Neural progenitor cell (in vitro differentiated cells): ENCODE measurements at regions not wholly inside any gene's neighbourhood (a gene's known extent, or its start where the extent isn't known, plus 50 kb on each side); places are given as distances from the start of the nearest gene placed in this dataset.

Source experiments
- DNase-seq: peaks from one replicate; pipeline ENCODE4 v3.0.0-alpha.2; 2016; ENCODE audit warnings: low spot score
- H2AFZ ChIP-seq: fragments of 200-600 bp; sonication (generic); replicated peaks from 2 replicates; pipeline ENCODE4 v1.6.1; 2016; ENCODE audit warnings: antibody characterized with exemption
- H3F3A ChIP-seq: fragments of 200-600 bp; sonication (generic); 2 replicates; pipeline ENCODE4 v1.6.1; 2016; ENCODE audit warnings: antibody characterized with exemption, low read depth
- H3K27ac ChIP-seq: fragments of 200-600 bp; sonication (generic); 2 replicates; pipeline ENCODE4 v1.5.1; 2016; ENCODE audit warnings: mild to moderate bottlenecking
- H3K27me3 ChIP-seq: fragments of 200-600 bp; sonication (generic); 2 replicates; pipeline ENCODE4 v1.6.1; 2016; ENCODE audit warnings: mild to moderate bottlenecking, moderate library complexity
- H3K36me3 ChIP-seq: fragments of 200-600 bp; sonication (generic); 2 replicates; pipeline ENCODE4 v1.5.1; 2016
- H3K4me1 ChIP-seq: fragments of 200-600 bp; sonication (generic); 2 replicates; pipeline ENCODE4 v1.6.1; 2016; ENCODE audit warnings: mixed run types
- H3K4me2 ChIP-seq: fragments of 200-600 bp; sonication (generic); 2 replicates; pipeline ENCODE4 v1.6.1; 2016
- H3K4me3 ChIP-seq: fragments of 200-600 bp; sonication (generic); 2 replicates; pipeline ENCODE4 v1.5.1; 2016
- H3K79me2 ChIP-seq: fragments of 200-600 bp; sonication (generic); 2 replicates; pipeline ENCODE4 v1.6.1; 2016; ENCODE audit warnings: low read depth
- H3K9ac ChIP-seq: fragments of 200-600 bp; sonication (generic); 2 replicates; pipeline ENCODE4 v1.6.1; 2016
- H3K9me3 ChIP-seq: fragments of 200-600 bp; sonication (generic); 2 replicates; pipeline ENCODE4 v1.5.1; 2016; ENCODE audit warnings: low read depth
- H4K20me1 ChIP-seq: fragments of 200-600 bp; sonication (generic); 2 replicates; pipeline ENCODE4 v1.6.1; 2016; ENCODE audit warnings: low read depth
- H3K27ac Mint-ChIP-seq: 3 replicates; pipeline ENCODE4 v1.8.0; 2021; ENCODE audit warnings: mixed read lengths
- H3K27me3 Mint-ChIP-seq: 2 replicates; pipeline ENCODE4 v1.8.0; 2022; ENCODE audit warnings: low read depth, mild to moderate bottlenecking, inconsistent platforms, moderate library complexity, mixed read lengths; ENCODE audit not compliant: insufficient read depth
- H3K36me3 Mint-ChIP-seq: 3 replicates; pipeline ENCODE4 v1.8.0; 2021; ENCODE audit warnings: mixed read lengths
- H3K4me1 Mint-ChIP-seq: 3 replicates; pipeline ENCODE4 v1.8.0; 2021; ENCODE audit warnings: mixed read lengths
- H3K4me3 Mint-ChIP-seq: 3 replicates; pipeline ENCODE4 v1.8.0; 2021; ENCODE audit warnings: mild to moderate bottlenecking, moderate library complexity, mixed read lengths
- H3K9me3 Mint-ChIP-seq: 3 replicates; pipeline ENCODE4 v1.8.0; 2020; ENCODE audit warnings: mixed read lengths
- CTCF ChIP-seq: fragments of 200-600 bp; sonication (generic); IDR thresholded peaks from 2 replicates; pipeline ENCODE4 v1.5.1; 2017; ENCODE audit warnings: antibody characterized with exemption, mild to moderate bottlenecking
- EZH2 ChIP-seq: fragments of 200-600 bp; sonication (generic); IDR thresholded peaks from 2 replicates; pipeline ENCODE4 v1.6.1; 2017; ENCODE audit warnings: antibody characterized with exemption, mild to moderate bottlenecking, moderate library complexity
- EZH2phosphoT487 ChIP-seq: fragments of 200-600 bp; sonication (generic); IDR thresholded peaks from 2 replicates; pipeline ENCODE4 v1.6.1; 2017; ENCODE audit warnings: antibody characterized with exemption

DNA sequence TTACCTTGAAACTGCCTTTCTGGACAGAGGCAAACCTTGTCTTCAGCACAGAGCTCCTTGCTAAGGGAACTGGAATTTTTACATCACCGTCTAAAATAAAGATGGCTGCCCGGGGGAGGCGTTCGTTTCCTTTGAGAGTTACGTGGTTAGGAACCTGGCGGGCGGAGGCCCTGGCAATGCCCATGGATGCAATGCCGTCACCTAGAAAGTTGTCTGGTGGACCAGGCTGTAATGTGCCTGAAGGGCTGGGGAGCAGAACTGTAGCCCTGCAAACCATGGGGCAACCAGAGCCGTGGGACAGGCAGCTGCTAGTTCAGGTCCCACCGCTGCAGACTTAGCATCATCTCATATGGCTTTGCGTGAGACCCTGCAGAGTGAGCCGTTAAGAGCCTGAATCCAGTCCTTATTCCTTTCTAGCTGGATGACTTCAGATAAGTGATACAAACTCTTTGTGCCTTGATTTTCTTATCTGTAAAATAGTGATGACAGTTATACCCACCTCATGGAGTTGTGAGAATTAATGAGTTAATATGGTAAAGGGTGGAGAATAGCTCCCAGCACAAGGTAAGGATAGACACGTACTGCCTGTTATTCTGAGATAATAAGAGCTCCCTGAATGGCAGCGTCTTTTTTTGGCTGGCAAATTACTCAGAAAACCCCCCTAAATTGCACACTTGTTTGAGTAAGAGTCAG, 219.7 kb downstream of the EMX2 start:
- no peak overlapping the region for H2AFZ ChIP-seq
- H3K4me1 Mint-ChIP-seq = no peaks in the 10 kb centered on the region
- no peaks in the 10 kb centered on the region for H4K20me1 ChIP-seq
- H3K27ac Mint-ChIP-seq = no peak overlapping the region
- no peak overlapping the region for H3K4me3 ChIP-seq
- H3K36me3 ChIP-seq = no peaks in the 10 kb centered on the region
- no peaks in the 10 kb centered on the region for H3K9me3 ChIP-seq
- H3K36me3 Mint-ChIP-seq = peaks cover 1% of the 10 kb centered on the region
- no peaks in the 10 kb centered on the region for H3F3A ChIP-seq
- no peaks in the 10 kb centered on the region for H3K79me2 ChIP-seq
- no peaks in the 10 kb centered on the region for H3K27me3 Mint-ChIP-seq
- no peaks in the 10 kb centered on the region for H3K4me1 ChIP-seq
- no peaks in the 10 kb centered on the region for H3K9me3 Mint-ChIP-seq
- H3K27ac ChIP-seq = no peak overlapping the region
- no peak overlapping the region for H3K9ac ChIP-seq
- H3K4me2 ChIP-seq = no peak overlapping the region
- H3K4me3 Mint-ChIP-seq = no peak overlapping the region
- TF ChIP-seq EZH2 (no peak), EZH2phosphoT487 (no peak)
- no peak for DNase-seq
- H3K27me3 ChIP-seq = no peaks in the 10 kb centered on the region

GRCh38 chr10:117762819-117763172, 220.2 kb downstream of the EMX2 start:
- Histone ChIP-seq H3K4me1 (no peaks in the 10 kb centered on the region), H4K20me1 (no peaks in the 10 kb centered on the region), H3K4me3 (no peak overlapping the region), H3K27ac (no peak overlapping the region), H3K36me3 (no peaks in the 10 kb centered on the region), H3K27me3 (no peaks in the 10 kb centered on the region), H3K9ac (no peak overlapping the region), H3K4me2 (no peak overlapping the region), H3K79me2 (no peaks in the 10 kb centered on the region), H3F3A (no peaks in the 10 kb centered on the region), H3K9me3 (no peaks in the 10 kb centered on the region), H2AFZ (no peak overlapping the region)
- H3K27ac Mint-ChIP-seq = no peak overlapping the region
- no peaks in the 10 kb centered on the region for H3K9me3 Mint-ChIP-seq
- no peak overlapping the region for H3K4me3 Mint-ChIP-seq
- DNase-seq = no peak
- H3K27me3 Mint-ChIP-seq = no peaks in the 10 kb centered on the region
- no peaks in the 10 kb centered on the region for H3K4me1 Mint-ChIP-seq
- no peak for TF ChIP-seq CTCF
- peaks cover 1% of the 10 kb centered on the region for H3K36me3 Mint-ChIP-seq

GRCh38 chr10:117763528-117763927, 221.0 kb downstream of the EMX2 start:
- TF ChIP-seq CTCF (no peak), EZH2 (no peak), EZH2phosphoT487 (no peak)
- H3K36me3 Mint-ChIP-seq = no peaks in the 10 kb centered on the region
- H3K27me3 ChIP-seq = no peaks in the 10 kb centered on the region
- H3K79me2 ChIP-seq = no peaks in the 10 kb centered on the region
- H3K27me3 Mint-ChIP-seq = no peaks in the 10 kb centered on the region
- H3K27ac Mint-ChIP-seq = no peak overlapping the region
- no peaks in the 10 kb centered on the region for H3K36me3 ChIP-seq
- H4K20me1 ChIP-seq = no peaks in the 10 kb centered on the region
- H3K4me3 Mint-ChIP-seq = no peak overlapping the region
- no peak overlapping the region for H3K9ac ChIP-seq
- no peaks in the 10 kb centered on the region for H3F3A ChIP-seq
- H3K9me3 ChIP-seq = no peaks in the 10 kb centered on the region
- no peak overlapping the region for H3K4me3 ChIP-seq
- no peak overlapping the region for H2AFZ ChIP-seq
- DNase-seq = no peak
- no peak overlapping the region for H3K4me2 ChIP-seq
- no peaks in the 10 kb centered on the region for H3K4me1 ChIP-seq
- peaks cover 3% of the 10 kb centered on the region for H3K9me3 Mint-ChIP-seq
- H3K4me1 Mint-ChIP-seq = no peaks in the 10 kb centered on the region
- no peak overlapping the region for H3K27ac ChIP-seq

DNA sequence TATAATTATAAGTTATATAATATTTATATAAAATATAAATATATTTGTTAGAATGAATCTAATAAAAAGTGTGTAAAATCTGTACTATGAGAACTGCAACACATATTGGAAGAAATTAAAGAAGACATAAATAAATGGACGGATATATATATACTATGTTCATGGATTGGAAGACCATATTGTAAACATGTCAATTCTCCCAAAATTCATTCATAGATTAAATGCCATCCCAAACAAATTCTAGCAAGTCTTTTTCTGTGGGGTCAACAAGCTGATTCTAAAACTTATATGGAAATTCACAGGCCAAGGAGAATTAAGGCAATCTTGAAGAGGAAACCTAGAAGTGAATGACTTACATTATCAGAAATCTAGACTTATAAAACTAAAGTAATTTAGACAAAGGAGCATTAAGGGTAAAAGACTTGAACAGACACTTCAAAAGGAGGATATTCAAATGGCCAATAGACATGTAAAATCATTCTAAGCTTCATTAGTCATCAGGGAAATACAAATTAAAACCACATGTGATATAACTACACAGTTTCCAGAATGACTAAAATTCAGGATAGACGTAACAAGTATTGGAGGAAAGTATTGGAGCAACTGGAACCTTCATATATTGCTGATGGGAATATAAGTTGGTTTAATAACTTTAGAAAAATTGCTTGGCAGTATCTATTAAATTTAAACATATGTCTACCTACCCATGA, 225.9 kb downstream of the EMX2 start:
- Mint-ChIP-seq H3K4me1 (peaks cover 3% of the 10 kb centered on the region), H3K36me3 (no peaks in the 10 kb centered on the region), H3K27me3 (no peaks in the 10 kb centered on the region), H3K9me3 (peaks cover 5% of the 10 kb centered on the region), H3K27ac (no peak overlapping the region), H3K4me3 (no peak overlapping the region)
- no peaks in the 10 kb centered on the region for H3K9me3 ChIP-seq
- H4K20me1 ChIP-seq = no peaks in the 10 kb centered on the region
- no peaks in the 10 kb centered on the region for H3F3A ChIP-seq
- H3K36me3 ChIP-seq = no peaks in the 10 kb centered on the region
- H3K4me2 ChIP-seq = no peak overlapping the region
- no peaks in the 10 kb centered on the region for H3K79me2 ChIP-seq
- TF ChIP-seq EZH2 (no peak), EZH2phosphoT487 (no peak), CTCF (no peak)
- no peak overlapping the region for H2AFZ ChIP-seq
- H3K9ac ChIP-seq = no peak overlapping the region
- no peak overlapping the region for H3K27ac ChIP-seq
- no peak for DNase-seq
- no peaks in the 10 kb centered on the region for H3K4me1 ChIP-seq
- H3K27me3 ChIP-seq = no peaks in the 10 kb centered on the region
- no peak overlapping the region for H3K4me3 ChIP-seq
